GM08714 (cell line): ENCODE measurements at regions not wholly inside any gene's neighbourhood (a gene's known extent, or its start where the extent isn't known, plus 50 kb on each side); places are given as distances from the start of the nearest gene placed in this dataset.
"Not testable (repeated sequence)": the region's sequence is repeated elsewhere in the genome, so short reads cannot be mapped to it uniquely, and the experiment has no call there.

Experiments used
- H3K4me3 ChIP-seq: fragments of 200-500 bp; sonication (Bioruptor generic); 2 replicates; pipeline ENCODE4 v1.5.1; 2014; ENCODE audit warnings: mild to moderate bottlenecking, low read length, inconsistent platforms
- ZNF274 ChIP-seq: IDR thresholded peaks from 2 replicates; pipeline ENCODE4 v1.6.1; 2012; ENCODE audit warnings: mild to moderate bottlenecking, low read depth, low read length

- H3K4me3 ChIP-seq: no peak overlapping the region
- no peak for TF ChIP-seq ZNF274
Observed at GRCh38 chr1:190616235-190616634, 138.6 kb upstream of the BRINP3 start.

- no peak overlapping the region for H3K4me3 ChIP-seq
- no peak for TF ChIP-seq ZNF274
Observed at GRCh38 chr1:190619724-190620123, 142.1 kb upstream of the BRINP3 start.

GRCh38 chr1:190633488-190633887, 155.8 kb upstream of the BRINP3 start:
- no peak for TF ChIP-seq ZNF274
- H3K4me3 ChIP-seq: no peak overlapping the region

GRCh38 chr1:190634134-190634533, 156.5 kb upstream of the BRINP3 start:
- no peak for TF ChIP-seq ZNF274
- H3K4me3 ChIP-seq: no peak overlapping the region

GRCh38 chr1:190649553-190649952, 171.9 kb upstream of the BRINP3 start:
- no peak for TF ChIP-seq ZNF274
- no peak overlapping the region for H3K4me3 ChIP-seq

GRCh38 chr1:190658907-190659306, 181.2 kb upstream of the BRINP3 start:
- no peak for TF ChIP-seq ZNF274
- H3K4me3 ChIP-seq: no peak overlapping the region

- no peak for TF ChIP-seq ZNF274
Observed at GRCh38 chr1:190663962-190664361, 186.3 kb upstream of the BRINP3 start.

GRCh38 chr1:190665045-190665444, 187.4 kb upstream of the BRINP3 start:
- no peak overlapping the region for H3K4me3 ChIP-seq
- TF ChIP-seq ZNF274: no peak

More at GRCh38 chr1:190663962-190664361, 186.3 kb upstream of the BRINP3 start:
- H3K4me3 ChIP-seq: no peak overlapping the region

GRCh38 chr1:190667914-190668313, 190.2 kb upstream of the BRINP3 start:
- no peak overlapping the region for H3K4me3 ChIP-seq
- no peak for TF ChIP-seq ZNF274

- H3K4me3 ChIP-seq: no peak overlapping the region
- TF ChIP-seq ZNF274: no peak
Observed at GRCh38 chr1:190679044-190679443, 201.4 kb upstream of the BRINP3 start.

- TF ChIP-seq ZNF274: no peak
- H3K4me3 ChIP-seq: no peak overlapping the region
Observed at GRCh38 chr1:190679454-190679853, 201.8 kb upstream of the BRINP3 start.

GRCh38 chr1:190679983-190680382, 202.3 kb upstream of the BRINP3 start:
- TF ChIP-seq ZNF274: no peak
- H3K4me3 ChIP-seq: no peak overlapping the region

GRCh38 chr1:190685676-190686075, 208.0 kb upstream of the BRINP3 start:
- no peak for TF ChIP-seq ZNF274

GRCh38 chr1:190688096-190688495, 210.4 kb upstream of the BRINP3 start:
- no peak for TF ChIP-seq ZNF274
- H3K4me3 ChIP-seq: no peak overlapping the region

More at GRCh38 chr1:190685676-190686075, 208.0 kb upstream of the BRINP3 start:
- H3K4me3 ChIP-seq: no peak overlapping the region

GRCh38 chr1:190698488-190698887, 220.8 kb upstream of the BRINP3 start:
- not testable (repeated sequence) for H3K4me3 ChIP-seq

- TF ChIP-seq ZNF274: no peak
Observed at GRCh38 chr1:190699165-190699564, 221.5 kb upstream of the BRINP3 start.

More at GRCh38 chr1:190699165-190699564, 221.5 kb upstream of the BRINP3 start:
- no peak overlapping the region for H3K4me3 ChIP-seq
